Right forelimb (tissue), 1 donor: ENCODE measurements at regions not wholly inside any gene's neighbourhood (a gene's known extent, or its start where the extent isn't known, plus 50 kb on each side); places are given as distances from the start of the nearest gene placed in this dataset.

Experiments used
- DNase-seq: peaks from one replicate; pipeline ENCODE4 v3.0.0-alpha.2; 2018

DNA sequence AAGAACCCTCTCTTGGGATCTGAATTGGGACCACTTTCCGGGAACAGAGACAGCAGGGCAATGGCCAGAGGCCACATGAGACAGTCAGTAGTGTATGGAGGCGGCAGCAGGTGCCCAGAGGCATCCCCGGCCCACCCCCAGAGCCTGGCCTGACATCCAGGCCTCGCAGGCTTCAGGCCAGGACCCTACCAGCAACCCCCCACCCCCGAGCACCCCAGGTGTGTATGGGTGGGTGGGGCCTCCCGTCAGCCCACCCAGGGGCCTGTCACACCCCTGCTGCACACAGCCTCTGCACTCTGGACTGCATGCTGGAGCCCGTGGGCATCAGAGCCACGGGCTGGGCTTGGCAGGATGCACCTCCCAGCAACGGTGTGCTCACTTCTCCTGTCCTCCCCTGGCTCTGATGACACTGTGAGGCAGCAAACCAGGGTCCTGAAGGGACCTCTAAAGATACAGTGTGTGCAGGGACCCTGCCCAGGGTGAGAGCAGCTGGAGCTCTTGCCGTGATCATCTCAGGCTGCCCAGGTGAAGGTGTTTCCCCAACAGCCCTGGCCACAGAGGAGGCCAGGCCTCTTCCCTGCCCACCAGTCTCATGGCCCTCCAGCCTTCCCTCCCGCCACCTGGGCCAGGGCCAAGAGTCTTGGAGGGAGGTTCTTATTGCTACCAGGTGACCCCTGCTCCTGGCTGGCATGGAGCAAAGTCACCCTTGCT lies 88.8 kb upstream of the SEPTIN5 start:
- no peak for DNase-seq

DNA sequence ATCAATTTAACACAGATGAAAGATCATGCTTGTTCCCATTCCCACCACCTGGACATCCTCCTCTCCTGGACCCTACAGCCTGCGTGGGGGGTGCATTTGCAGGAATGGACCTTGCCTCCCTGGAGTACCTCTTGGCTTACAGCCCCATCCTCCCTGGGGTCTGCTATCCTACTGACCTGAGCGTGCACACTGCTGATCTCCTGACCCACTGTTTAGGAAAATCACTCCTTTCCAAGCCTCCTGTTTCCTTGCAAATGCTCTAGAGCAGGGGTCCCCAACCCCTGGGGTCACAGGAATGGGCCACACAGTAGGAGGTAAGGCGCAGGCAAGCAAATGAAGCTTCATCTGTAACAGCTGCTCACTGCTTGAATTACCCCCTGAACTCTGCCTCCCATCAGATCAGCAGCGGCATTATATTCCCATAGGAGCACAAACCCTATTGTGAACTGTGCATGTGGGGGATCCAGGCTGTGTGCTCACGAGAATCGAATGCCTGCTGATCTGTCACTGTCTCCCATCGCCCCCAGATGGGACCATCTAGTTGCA lies 88.2 kb upstream of the SEPTIN5 start:
- no peak for DNase-seq

GRCh38 chr22:19626666-19627065 lies 87.6 kb upstream of the SEPTIN5 start:
- DNase-seq: no peak

DNA sequence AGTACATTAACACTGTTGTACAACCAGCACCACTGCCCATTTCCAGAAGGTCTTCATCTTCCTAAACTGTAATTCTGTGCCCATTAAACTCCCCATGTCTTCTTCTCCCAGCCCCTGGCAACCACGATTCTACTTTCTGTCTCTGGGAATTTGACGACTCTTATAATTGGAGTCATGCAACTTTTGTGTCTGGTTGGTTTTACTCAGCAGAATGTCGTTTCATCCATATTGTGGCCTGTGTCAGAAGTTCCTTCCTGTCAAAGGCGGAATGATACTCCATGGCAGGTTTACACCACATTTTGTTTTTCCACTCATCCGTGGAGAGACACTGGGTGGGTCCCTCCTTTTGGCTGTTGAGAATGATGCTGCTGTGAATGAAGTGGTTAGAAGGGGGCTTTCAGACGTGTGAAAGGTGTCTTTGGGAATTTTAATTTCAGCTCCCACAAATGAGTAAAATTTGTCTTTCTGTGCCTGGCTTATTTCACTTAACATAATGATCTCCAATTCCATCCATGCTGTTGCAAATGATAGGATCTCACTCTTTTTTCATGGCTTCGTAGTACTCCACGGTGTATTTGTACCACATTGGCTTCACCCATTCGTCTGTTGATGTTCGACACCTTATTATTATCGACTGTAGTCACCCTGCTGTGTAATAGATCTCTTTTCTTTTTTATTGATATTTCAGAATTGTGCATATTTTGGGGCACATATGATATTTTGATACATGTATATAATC lies 86.1 kb upstream of the SEPTIN5 start:
- DNase-seq: peak; percentile 1

DNA sequence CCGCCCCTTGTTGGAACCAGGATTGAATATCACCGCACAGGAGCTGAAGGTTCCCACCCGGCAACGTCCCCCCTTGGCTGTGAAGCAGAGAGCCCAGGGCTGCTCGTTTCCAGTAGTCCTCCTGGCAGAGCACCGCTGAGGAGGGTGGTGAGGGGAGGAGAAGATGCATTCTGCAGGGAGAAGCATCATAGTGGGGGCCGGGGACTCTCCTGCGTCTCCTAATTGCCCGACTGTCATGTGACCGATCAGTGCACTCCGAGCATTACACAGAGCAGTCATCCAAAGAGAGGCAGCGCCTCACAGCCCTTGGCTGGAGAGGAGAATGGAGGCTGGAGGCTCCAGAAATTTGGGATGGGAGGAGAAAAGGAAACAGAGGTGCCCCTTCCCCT lies 85.0 kb upstream of the SEPTIN5 start:
- peak; percentile 22 for DNase-seq

GRCh38 chr22:19629720-19630419 lies 84.4 kb upstream of the SEPTIN5 start:
- peak; percentile 91 for DNase-seq

DNA sequence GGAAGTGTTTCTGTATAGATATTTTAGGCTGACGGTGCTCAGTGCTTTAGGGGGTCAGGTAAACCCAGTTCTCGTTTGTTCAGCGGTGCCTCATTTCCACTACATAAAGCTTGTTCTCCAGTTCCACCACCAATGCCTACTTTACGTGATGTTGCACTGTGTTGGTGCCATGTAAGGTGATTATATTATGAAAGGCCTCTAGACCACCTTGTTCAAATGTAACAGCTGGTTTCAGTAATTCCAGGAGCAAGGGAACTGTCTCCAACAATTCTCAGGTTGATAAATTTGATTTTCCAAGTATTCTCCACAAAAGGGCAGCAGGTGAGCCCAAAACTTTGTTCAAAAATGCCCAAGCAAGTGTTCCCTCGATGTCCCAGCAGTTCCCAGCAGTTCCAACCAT lies 83.7 kb upstream of the SEPTIN5 start:
- DNase-seq: peak; percentile 13

DNA sequence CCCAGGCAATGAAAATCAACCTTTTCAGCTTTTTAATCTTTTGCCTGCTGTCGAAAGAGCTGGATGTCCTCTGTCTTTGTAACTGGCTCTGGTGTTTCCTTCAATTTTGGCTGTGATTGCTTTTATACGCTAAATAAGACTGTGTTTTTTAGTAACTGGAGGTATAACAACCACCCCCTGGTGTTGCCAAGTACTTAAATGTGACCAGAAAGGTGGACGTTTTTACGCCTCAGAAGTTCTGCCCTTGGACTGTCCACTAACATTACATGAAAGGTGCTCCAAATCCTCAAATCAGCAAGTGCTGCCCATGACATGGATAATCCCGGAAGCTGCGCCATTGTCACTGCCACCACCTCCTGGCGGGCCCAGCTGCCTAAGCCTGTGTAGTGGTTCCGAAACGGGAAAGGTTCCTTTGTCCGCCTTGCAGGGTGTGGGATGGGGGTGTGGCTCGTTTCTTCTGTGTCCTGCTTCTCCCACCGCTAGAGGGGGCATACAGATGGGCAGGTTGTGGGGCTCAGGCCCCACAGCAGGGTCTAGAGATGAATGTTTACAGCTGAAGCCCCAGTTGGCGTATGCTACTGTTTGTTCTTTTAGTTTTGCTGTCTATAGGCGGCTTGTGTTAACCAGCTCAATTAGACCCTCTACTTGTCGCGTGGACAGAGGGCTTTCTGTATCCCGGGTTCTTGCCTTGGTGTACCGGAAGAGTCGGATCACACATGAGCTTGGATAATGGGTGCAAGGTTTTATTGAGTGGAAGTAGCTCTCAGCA lies 82.2 kb upstream of the SEPTIN5 start:
- DNase-seq: peak; percentile 12

GRCh38 chr22:19632668-19633148 lies 81.6 kb upstream of the SEPTIN5 start:
- peak; percentile 17 for DNase-seq

DNA sequence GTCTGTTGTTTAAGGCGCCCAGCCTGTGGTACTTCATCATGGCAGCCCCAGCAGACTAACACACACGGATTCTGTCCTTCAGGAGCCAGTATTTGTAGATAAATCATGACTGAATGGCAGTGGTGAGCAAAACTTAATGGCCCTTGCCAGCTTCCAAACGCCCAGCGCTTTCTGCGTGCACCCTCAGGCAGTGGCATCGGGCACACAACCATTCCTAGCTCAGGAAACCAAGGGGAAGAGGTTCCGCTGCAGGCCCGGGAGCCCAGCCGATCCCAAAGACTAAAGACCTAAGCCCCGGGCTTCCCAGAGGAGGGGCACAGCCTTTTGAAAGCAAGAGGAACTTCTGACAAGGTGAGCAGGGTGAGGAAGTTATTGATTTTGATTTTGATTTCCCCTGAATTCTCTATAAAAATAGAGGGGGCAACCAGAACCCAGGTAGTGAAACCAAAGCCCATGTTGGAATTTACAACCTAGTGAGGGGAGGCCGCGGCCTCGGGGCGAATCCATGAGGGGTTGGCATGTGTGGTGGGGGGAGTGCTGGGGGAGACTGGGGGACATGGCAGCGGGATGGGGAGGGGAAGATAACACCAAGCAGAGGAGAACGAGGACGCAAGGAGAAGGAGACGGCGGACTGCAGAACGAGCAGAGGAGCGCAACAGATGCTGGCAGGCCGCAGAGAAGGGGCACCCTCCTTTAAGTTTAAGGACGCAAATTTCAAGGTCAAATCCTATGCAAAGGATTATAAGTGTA lies 79.9 kb upstream of the SEPTIN5 start:
- peak; percentile 13 for DNase-seq

DNA sequence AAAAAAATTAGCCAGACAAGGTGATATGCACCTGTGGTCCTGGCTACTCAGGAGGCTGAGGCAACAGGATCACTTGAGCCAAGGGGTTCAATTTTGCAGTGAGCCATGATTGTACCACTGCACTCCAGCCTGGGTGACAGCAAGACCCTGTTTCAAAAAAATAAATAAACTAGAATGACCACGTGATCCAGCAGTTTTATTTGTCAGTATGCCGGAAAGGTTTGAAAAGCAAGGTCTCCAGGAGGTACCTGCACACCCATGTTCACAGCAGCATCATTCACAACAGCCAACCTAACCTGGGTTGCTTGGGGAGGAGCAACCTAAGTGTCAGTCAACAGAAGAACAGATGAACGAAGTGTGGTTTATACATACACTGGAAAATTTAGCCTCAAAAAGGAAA lies 78.7 kb upstream of the SEPTIN5 start:
- DNase-seq: peak; percentile 1

DNA sequence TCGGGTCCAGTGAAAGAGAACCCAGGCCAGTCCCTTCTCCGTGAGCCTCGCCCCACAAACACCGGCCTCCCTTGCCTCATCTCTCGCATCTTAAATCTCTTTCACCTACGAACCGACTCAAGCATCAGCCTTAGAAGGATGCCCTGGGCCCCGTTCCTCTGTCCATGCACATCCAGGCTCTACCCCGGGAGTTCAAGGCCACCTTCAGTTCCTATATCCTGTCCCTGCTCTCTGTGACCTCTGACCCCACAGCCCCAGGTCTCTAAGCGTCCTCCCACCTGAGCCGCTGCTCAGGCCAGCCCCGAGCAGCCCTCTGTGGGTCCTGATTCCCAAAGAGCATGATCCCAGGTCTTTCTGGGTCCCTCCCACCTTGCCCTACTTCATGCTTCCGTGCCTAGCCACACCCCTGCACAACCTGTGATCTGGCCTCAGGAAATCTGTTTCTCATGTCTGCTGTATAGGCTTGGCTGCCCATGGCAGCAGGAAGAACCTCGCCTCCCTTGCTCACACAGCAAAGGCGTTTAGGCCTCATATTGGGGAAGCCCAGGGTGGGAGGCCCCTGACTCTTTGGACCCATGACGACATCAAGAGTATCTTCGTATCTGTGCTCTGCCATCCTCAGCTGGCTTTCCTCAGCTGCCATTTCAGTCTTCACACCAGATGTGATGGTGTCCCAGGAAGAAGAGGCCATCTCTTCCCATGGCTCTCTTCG lies 77.5 kb upstream of the SEPTIN5 start:
- peak; percentile 3 for DNase-seq

GRCh38 chr22:19637408-19638281 lies 76.7 kb upstream of the SEPTIN5 start:
- peak; percentile 6 for DNase-seq

- no peak for DNase-seq
Measured at GRCh38 chr22:19638282-19639015, 75.9 kb upstream of the SEPTIN5 start.

GRCh38 chr22:19639610-19640135 lies 74.6 kb upstream of the SEPTIN5 start:
- DNase-seq: peak; percentile 16

GRCh38 chr22:19640306-19640705 lies 74.0 kb upstream of the SEPTIN5 start:
- DNase-seq: peak; percentile 1

DNA sequence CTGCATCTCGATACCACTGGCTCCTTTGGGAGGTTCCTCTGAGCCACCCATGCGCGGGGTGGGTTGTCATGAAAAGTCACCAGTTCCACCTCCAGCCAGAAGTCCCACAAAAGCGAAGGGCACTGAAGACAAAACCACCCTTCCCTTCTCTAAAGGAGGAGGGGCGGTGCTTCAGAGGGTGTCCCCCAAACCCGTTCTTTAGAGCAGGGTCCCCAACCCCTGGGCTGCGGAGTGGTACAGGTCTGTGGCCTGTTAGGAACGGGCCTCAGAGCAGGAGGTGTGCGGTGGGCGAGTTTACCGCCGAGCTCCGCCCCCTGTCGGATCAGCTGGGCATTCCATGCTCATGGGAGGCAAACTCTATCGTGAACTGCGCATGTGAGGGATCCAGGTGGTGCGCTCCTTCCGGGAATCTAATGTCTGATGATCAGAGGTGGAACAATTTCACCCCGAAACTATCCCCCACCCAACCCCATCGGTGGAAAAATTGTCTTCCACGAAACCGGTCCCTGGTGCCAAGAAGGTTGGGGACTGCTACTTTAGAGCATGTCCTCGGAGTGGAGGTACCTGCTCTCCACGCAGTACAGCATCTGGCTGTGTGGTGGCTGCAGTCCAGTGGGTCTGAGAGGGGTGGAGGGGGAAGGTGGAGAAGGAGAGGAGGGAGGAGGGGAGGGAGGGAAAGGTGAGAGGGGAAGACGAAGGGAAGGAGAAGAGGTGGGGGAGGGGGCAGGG lies 72.9 kb upstream of the SEPTIN5 start:
- peak; percentile 44 for DNase-seq

DNA sequence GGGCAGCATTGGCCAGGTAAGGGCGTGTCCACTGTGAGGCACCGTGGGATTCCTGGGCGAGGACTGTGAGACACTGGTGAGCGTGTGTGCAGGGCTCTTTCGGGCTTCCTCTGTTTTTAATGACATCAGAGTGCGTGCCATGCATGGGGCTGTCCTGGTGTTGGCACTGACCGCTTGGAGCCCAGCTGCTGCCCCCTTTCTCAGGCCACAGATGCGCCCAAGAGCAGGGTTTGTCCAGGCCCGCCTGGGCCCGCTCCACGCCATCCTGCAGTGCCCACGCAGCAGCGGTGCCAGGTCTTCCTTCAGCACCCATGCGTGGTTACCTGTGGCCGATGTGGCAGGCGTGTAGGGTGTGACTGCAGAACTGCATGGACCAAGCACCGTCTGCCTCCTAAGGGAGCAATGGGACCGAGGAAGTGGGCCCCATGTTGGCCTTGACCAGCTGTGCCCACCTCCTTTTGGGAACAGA lies 72.3 kb upstream of the SEPTIN5 start:
- peak; percentile 11 for DNase-seq
